Adipocyte (in vitro differentiated cells): ENCODE measurements at regions not wholly inside any gene's neighbourhood (a gene's known extent, or its start where the extent isn't known, plus 50 kb on each side); places are given as distances from the start of the nearest gene placed in this dataset.
A peak's percentile ranks its signal among the peaks of the same experiment; 100 is the strongest.

Experiments used
- DNase-seq: peaks from one replicate; pipeline ENCODE4 v3.0.0-alpha.2; 2015; ENCODE audit warnings: low read depth
- H3K27me3 ChIP-seq: replicated peaks from 2 replicates; pipeline ENCODE4 v1.7.0; 2013; ENCODE audit warnings: mild to moderate bottlenecking, low read length, moderate library complexity; ENCODE audit not compliant: control insufficient read depth, insufficient read depth
- H3K36me3 ChIP-seq: 2 replicates; pipeline ENCODE4 v1.7.0; 2013; ENCODE audit warnings: low read length, mild to moderate bottlenecking, moderate library complexity; ENCODE audit not compliant: control insufficient read depth, insufficient read depth, severe bottlenecking
- H3K4me1 ChIP-seq: 2 replicates; pipeline ENCODE4 v1.7.0; 2013; ENCODE audit warnings: mild to moderate bottlenecking, low read length, moderate library complexity; ENCODE audit not compliant: control insufficient read depth, insufficient read depth
- H3K4me3 ChIP-seq: 2 replicates; pipeline ENCODE4 v1.7.0; 2013; ENCODE audit warnings: mild to moderate bottlenecking, low read length, moderate library complexity
- H3K9ac ChIP-seq: 2 replicates; pipeline ENCODE4 v1.7.0; 2013; ENCODE audit warnings: mild to moderate bottlenecking, low read length, moderate library complexity
- H3K9me3 ChIP-seq: 2 replicates; pipeline ENCODE4 v1.7.0; 2013; ENCODE audit warnings: mild to moderate bottlenecking, low read length, moderate library complexity; ENCODE audit not compliant: control insufficient read depth

DNA sequence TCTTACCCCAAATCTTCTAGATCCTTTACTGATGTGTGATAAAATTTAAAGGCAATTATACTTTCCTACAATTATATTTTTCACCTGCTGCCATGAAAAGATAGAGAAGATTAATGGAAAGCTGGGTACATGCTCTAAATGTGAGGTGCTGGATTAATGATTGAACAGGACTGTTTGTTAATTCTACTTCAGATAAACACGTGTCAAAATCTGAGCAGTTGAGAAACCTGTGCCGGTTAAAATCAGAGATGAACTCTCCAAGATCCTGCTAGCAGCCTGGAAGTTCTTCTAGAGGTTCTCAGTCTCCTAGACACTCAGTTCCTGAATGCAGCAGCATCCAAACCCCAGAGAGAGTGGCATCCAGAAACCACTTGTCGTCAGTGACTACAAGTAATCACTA, 69.2 kb downstream of the INHBA start:
- DNase-seq = no peak
- no peaks in the 10 kb centered on the region for H3K4me1 ChIP-seq
- no peak overlapping the region for H3K4me3 ChIP-seq
- no peaks in the 10 kb centered on the region for H3K9me3 ChIP-seq
- H3K9ac ChIP-seq = no peak overlapping the region
- H3K36me3 ChIP-seq = no peaks in the 10 kb centered on the region
- no peaks in the 10 kb centered on the region for H3K27me3 ChIP-seq

- no peaks in the 10 kb centered on the region for H3K9me3 ChIP-seq
- no peaks in the 10 kb centered on the region for H3K4me1 ChIP-seq
- no peaks in the 10 kb centered on the region for H3K36me3 ChIP-seq
- no peak overlapping the region for H3K4me3 ChIP-seq
- H3K9ac ChIP-seq = no peak overlapping the region
- no peaks in the 10 kb centered on the region for H3K27me3 ChIP-seq
- DNase-seq = no peak
These were observed 72.1 kb downstream of the INHBA start for GRCh38 chr7:41630741-41631140.

GRCh38 chr7:41629711-41630111, 73.2 kb downstream of the INHBA start:
- no peaks in the 10 kb centered on the region for H3K27me3 ChIP-seq

DNA sequence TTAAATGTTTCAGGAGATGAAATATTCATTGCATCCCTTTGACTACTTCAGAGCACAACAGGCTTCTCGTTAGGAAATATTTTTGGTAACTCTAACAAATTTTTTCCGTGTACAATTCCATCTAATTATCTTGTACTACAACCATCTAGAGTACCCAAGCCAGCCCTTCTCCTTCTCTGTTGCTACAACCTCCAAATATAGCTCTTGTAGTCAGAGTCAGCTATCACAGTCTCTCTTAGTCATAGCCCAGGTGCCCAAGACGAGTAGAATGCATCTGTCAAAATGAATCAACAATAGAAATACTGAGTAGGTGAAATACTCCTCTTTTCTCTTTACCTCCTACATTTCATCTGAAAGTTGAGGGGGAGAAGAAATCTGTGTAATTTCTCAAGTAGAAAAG, 74.0 kb downstream of the INHBA start:
- Histone ChIP-seq H3K9ac (no peak overlapping the region), H3K27me3 (no peaks in the 10 kb centered on the region), H3K9me3 (no peaks in the 10 kb centered on the region), H3K36me3 (no peaks in the 10 kb centered on the region), H3K4me1 (no peaks in the 10 kb centered on the region), H3K4me3 (no peak overlapping the region)
- no peak for DNase-seq

More at GRCh38 chr7:41629711-41630111, 73.2 kb downstream of the INHBA start:
- Histone ChIP-seq H3K4me3 (no peak overlapping the region), H3K36me3 (no peaks in the 10 kb centered on the region), H3K4me1 (no peaks in the 10 kb centered on the region), H3K9ac (no peak overlapping the region), H3K9me3 (no peaks in the 10 kb centered on the region)
- DNase-seq = peak; percentile 43

- no peaks in the 10 kb centered on the region for H3K4me1 ChIP-seq
- H3K27me3 ChIP-seq = no peaks in the 10 kb centered on the region
- no peak overlapping the region for H3K4me3 ChIP-seq
- DNase-seq = no peak
- H3K36me3 ChIP-seq = no peaks in the 10 kb centered on the region
- no peaks in the 10 kb centered on the region for H3K9me3 ChIP-seq
- H3K9ac ChIP-seq = no peak overlapping the region
These were observed 75.1 kb downstream of the INHBA start for GRCh38 chr7:41627645-41628298.

DNA sequence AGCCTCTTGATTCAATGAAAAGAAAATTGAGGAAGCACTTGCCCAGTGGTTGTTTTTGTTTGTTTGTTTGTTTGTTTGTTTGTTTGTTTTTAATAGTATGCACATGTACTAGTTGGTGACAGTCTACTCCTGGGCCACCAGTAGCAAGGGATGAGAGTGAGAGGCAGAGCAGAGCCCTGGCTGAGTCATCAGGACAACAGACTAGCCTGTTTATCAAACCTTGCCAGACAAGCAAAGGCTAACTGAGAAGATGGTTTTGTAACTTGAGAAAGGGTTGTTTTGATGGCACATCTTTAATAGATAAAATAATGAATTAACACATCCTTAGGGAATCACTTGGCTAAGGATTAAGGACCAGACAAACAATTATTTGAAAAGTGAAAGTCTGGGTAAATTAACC, 78.1 kb downstream of the INHBA start:
- H3K9me3 ChIP-seq = no peaks in the 10 kb centered on the region
- no peaks in the 10 kb centered on the region for H3K27me3 ChIP-seq
- H3K4me1 ChIP-seq = no peaks in the 10 kb centered on the region
- H3K36me3 ChIP-seq = no peaks in the 10 kb centered on the region
- no peak overlapping the region for H3K4me3 ChIP-seq
- peak; percentile 42 for DNase-seq
- H3K9ac ChIP-seq = no peak overlapping the region

GRCh38 chr7:41621953-41622831, 80.7 kb downstream of the INHBA start:
- no peak for DNase-seq
- no peaks in the 10 kb centered on the region for H3K27me3 ChIP-seq

GRCh38 chr7:41617987-41618386, 84.9 kb downstream of the INHBA start:
- Histone ChIP-seq H3K27me3 (no peaks in the 10 kb centered on the region), H3K36me3 (no peaks in the 10 kb centered on the region)
- no peak for DNase-seq

More at GRCh38 chr7:41621953-41622831, 80.7 kb downstream of the INHBA start:
- H3K9ac ChIP-seq = no peak overlapping the region
- no peak overlapping the region for H3K4me3 ChIP-seq
- no peaks in the 10 kb centered on the region for H3K9me3 ChIP-seq
- no peaks in the 10 kb centered on the region for H3K36me3 ChIP-seq
- no peaks in the 10 kb centered on the region for H3K4me1 ChIP-seq

GRCh38 chr7:41612798-41613197, 90.1 kb downstream of the INHBA start:
- no peak overlapping the region for H3K9ac ChIP-seq
- H3K27me3 ChIP-seq = no peaks in the 10 kb centered on the region
- no peaks in the 10 kb centered on the region for H3K9me3 ChIP-seq
- H3K4me1 ChIP-seq = no peaks in the 10 kb centered on the region
- no peak overlapping the region for H3K4me3 ChIP-seq
- H3K36me3 ChIP-seq = no peaks in the 10 kb centered on the region
- no peak for DNase-seq

More at GRCh38 chr7:41617987-41618386, 84.9 kb downstream of the INHBA start:
- no peak overlapping the region for H3K4me3 ChIP-seq
- no peak overlapping the region for H3K9ac ChIP-seq
- H3K4me1 ChIP-seq = no peaks in the 10 kb centered on the region
- H3K9me3 ChIP-seq = no peaks in the 10 kb centered on the region

DNA sequence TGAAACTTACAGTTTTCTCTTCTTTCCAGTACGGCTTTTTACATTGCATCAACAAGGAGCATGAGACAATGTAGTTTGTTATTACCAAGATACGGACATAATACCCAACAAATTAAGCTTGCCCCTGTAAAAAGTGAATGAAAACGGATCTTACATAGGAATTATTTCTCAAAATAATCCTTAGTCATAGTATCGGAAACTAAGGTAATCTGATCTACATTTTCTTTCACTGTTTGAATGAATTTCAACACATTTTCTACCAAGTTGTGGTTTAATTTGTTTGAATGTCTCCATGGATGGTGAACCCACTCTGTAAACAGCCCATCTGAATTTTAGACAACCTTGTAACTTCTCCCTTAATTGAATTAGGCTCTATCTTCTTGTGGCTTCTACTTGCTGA, 90.5 kb downstream of the INHBA start:
- no peaks in the 10 kb centered on the region for H3K36me3 ChIP-seq
- H3K4me3 ChIP-seq = no peak overlapping the region
- no peak for DNase-seq
- H3K9me3 ChIP-seq = no peaks in the 10 kb centered on the region
- H3K4me1 ChIP-seq = no peaks in the 10 kb centered on the region
- no peaks in the 10 kb centered on the region for H3K27me3 ChIP-seq
- no peak overlapping the region for H3K9ac ChIP-seq

- no peaks in the 10 kb centered on the region for H3K4me1 ChIP-seq
- no peak overlapping the region for H3K9ac ChIP-seq
- DNase-seq = no peak
- H3K4me3 ChIP-seq = no peak overlapping the region
- H3K36me3 ChIP-seq = no peaks in the 10 kb centered on the region
- no peaks in the 10 kb centered on the region for H3K9me3 ChIP-seq
- no peaks in the 10 kb centered on the region for H3K27me3 ChIP-seq
These were observed 94.4 kb downstream of the INHBA start for GRCh38 chr7:41608447-41608846.
